Gastroesophageal sphincter (tissue), 3 donors: ENCODE measurements at regions not wholly inside any gene's neighbourhood (a gene's known extent, or its start where the extent isn't known, plus 50 kb on each side); places are given as distances from the start of the nearest gene placed in this dataset.

ENCODE experiments used
- CTCF ChIP-seq, 4 experiments: fragments of 200-600 bp in 2 of 4; fragments of 450-650 bp in 2 of 4; sonication (generic) in 1 of 4; IDR thresholded peaks; one replicate each; pipeline ENCODE4 v1.5.1; 2017 to 2019; ENCODE audit warnings: antibody characterized with exemption in 4 of 4, mild to moderate bottlenecking in 2 of 4, moderate library complexity in 2 of 4
- EP300 ChIP-seq: sonication (generic); formaldehyde crosslinking; IDR thresholded peaks from one replicate; pipeline ENCODE4 v1.6.1; 2017; ENCODE audit warnings: antibody characterized with exemption, mild to moderate bottlenecking
- POLR2A ChIP-seq, 2 donors: fragments of 450-650 bp; IDR thresholded peaks; one replicate each; pipeline ENCODE4 v1.6.1; 2017; ENCODE audit warnings: antibody characterized with exemption in 2 of 2, mild to moderate bottlenecking in 2 of 2, moderate library complexity in 1 of 2
- POLR2AphosphoS5 ChIP-seq: sonication (generic); formaldehyde crosslinking; IDR thresholded peaks from one replicate; pipeline ENCODE4 v1.6.1; 2017; ENCODE audit warnings: antibody characterized with exemption

GRCh38 chr7:33738260-33738935, 166.9 kb upstream of the BMPER start:
- TF ChIP-seq CTCF (IDR thresholded peaks at IDR 0.05) (no peak), POLR2A (IDR thresholded peaks at IDR 0.05) (no peak), EP300 (no peak), POLR2AphosphoS5 (no peak)
